ENCODE measurements at regions not wholly inside any gene's neighbourhood (a gene's known extent, or its start where the extent isn't known, plus 50 kb on each side); places are given as distances from the start of the nearest gene placed in this dataset.

DNA sequence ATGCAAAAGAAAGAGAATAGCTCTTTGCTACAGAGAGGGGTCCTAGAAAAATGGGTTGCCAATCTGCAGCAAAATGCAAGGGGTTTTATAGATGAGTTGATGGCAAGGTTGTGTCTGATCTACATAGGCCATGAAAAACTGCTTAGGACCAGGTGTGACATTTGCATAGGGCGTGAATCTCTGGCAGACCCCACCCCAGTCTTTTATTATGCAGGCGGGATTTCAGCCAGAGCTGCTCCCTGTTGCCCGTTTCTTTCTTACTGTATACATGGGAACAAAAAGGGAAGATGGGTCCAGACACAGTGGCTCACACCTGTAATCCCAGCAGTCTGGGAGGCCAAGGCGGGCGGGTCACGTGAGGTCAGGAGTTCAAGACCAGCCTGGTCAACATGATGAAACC is 286.4 kb upstream of the LRRTM4 start:
- no peak overlapping the region for H3K9ac ChIP-seq (ENCODE audit: extremely low read depth, low read length, poor library complexity, severe bottlenecking)
- DNase-seq, result no peak
- no peaks in the 10 kb centered on the region for H3K4me1 ChIP-seq (ENCODE audit: control insufficient read depth, insufficient read depth, low read length)
- Mint-ChIP-seq H3K27ac (no peak overlapping the region), H3K27me3 (ENCODE audit: insufficient read depth) (no peaks in the 10 kb centered on the region), H3K4me1 (peaks cover 4% of the 10 kb centered on the region), H3K36me3 (ENCODE audit: low read depth) (peaks cover 7% of the 10 kb centered on the region), H3K9me3 (peaks cover 32% of the 10 kb centered on the region), H3K4me3 (no peak overlapping the region)
- TF ChIP-seq, protein P1, sequence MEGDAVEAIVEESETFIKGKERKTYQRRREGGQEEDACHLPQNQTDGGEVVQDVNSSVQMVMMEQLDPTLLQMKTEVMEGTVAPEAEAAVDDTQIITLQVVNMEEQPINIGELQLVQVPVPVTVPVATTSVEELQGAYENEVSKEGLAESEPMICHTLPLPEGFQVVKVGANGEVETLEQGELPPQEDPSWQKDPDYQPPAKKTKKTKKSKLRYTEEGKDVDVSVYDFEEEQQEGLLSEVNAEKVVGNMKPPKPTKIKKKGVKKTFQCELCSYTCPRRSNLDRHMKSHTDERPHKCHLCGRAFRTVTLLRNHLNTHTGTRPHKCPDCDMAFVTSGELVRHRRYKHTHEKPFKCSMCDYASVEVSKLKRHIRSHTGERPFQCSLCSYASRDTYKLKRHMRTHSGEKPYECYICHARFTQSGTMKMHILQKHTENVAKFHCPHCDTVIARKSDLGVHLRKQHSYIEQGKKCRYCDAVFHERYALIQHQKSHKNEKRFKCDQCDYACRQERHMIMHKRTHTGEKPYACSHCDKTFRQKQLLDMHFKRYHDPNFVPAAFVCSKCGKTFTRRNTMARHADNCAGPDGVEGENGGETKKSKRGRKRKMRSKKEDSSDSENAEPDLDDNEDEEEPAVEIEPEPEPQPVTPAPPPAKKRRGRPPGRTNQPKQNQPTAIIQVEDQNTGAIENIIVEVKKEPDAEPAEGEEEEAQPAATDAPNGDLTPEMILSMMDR (conservative IDR thresholded peaks at IDR 0.05), result no peak
- H3K4me3 ChIP-seq (ENCODE audit: low read length), result no peak overlapping the region
- H3K9me3 ChIP-seq (ENCODE audit: control insufficient read depth, low read length), result peaks cover 25% of the 10 kb centered on the region
- H3K27me3 ChIP-seq (ENCODE audit: control insufficient read depth, insufficient read depth, low read length, poor library complexity, severe bottlenecking), result no peaks in the 10 kb centered on the region
- H3K36me3 ChIP-seq (ENCODE audit: control insufficient read depth, insufficient read depth, low read length), result no peaks in the 10 kb centered on the region
- 91 to 92% methylated on average over 4 to 6 of the region's 6 CpGs for WGBS, 2 experiments (ENCODE audit: insufficient coverage in 1 of 2, insufficient read length in 1 of 2)
- no peak overlapping the region for H3K27ac ChIP-seq (ENCODE audit: low read depth, low read length)

DNA sequence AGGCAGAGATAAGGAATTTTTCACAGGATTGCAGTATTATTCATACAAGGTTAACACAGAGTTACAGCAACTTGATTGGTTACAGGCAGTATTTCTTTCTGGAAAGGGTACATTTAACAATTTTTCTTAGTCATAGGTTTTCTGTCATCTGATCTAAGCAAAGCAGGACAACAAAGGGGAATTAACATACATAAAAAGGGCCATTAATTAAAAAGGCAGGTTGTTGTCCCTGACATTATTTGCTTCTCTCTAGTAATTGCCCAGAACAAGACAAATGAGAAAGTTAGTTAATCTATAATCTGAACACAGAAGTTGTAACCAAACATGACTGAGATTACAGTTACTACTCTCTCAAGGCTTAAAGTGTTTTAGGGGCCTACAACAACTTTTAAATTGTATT is 291.4 kb upstream of the LRRTM4 start:
- no peaks in the 10 kb centered on the region for H3K27me3 ChIP-seq (ENCODE audit: control insufficient read depth, insufficient read depth, low read length, poor library complexity, severe bottlenecking)
- Mint-ChIP-seq H3K4me1 (peaks cover 6% of the 10 kb centered on the region), H3K36me3 (ENCODE audit: low read depth) (no peaks in the 10 kb centered on the region), H3K27me3 (ENCODE audit: insufficient read depth) (no peaks in the 10 kb centered on the region), H3K9me3 (peaks cover 21% of the 10 kb centered on the region), H3K27ac (no peak overlapping the region), H3K4me3 (no peak overlapping the region)
- no peak overlapping the region for H3K9ac ChIP-seq (ENCODE audit: extremely low read depth, low read length, poor library complexity, severe bottlenecking)
- no peak for DNase-seq
- H3K36me3 ChIP-seq (ENCODE audit: control insufficient read depth, insufficient read depth, low read length), result no peaks in the 10 kb centered on the region
- H3K4me1 ChIP-seq (ENCODE audit: control insufficient read depth, insufficient read depth, low read length), result no peaks in the 10 kb centered on the region
- H3K9me3 ChIP-seq (ENCODE audit: control insufficient read depth, low read length), result peaks cover 3% of the 10 kb centered on the region
- no peak overlapping the region for H3K4me3 ChIP-seq (ENCODE audit: low read length)
- no peak overlapping the region for H3K27ac ChIP-seq (ENCODE audit: low read depth, low read length)
- TF ChIP-seq, protein P1 (conservative IDR thresholded peaks at IDR 0.05), result no peak

DNA sequence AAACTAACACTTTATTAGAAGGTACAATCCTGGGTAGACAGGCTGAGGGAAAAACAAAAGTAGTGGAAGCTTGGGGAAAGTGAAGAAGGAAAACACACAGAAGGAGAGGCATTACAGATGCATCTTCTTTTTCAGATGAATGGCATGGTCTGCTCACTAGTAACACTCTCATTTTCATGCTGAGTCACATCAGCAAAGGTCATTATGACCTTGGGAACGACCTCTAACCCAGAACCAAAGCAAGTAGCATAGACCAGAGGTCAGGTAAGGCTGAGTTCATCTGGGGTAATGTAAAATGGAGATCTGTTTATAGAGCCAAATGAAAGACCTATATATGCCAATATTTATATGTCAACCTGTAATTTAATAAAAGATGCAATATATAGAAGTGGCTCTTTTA is 294.4 kb upstream of the LRRTM4 start:
- H3K4me1 Mint-ChIP-seq, result peaks cover 6% of the 10 kb centered on the region
- Histone ChIP-seq H3K9ac (ENCODE audit: extremely low read depth, low read length, poor library complexity, severe bottlenecking) (no peak overlapping the region), H3K4me3 (ENCODE audit: low read length) (no peak overlapping the region), H3K36me3 (ENCODE audit: control insufficient read depth, insufficient read depth, low read length) (no peaks in the 10 kb centered on the region), H3K27ac (ENCODE audit: low read depth, low read length) (no peak overlapping the region), H3K9me3 (ENCODE audit: control insufficient read depth, low read length) (peaks cover 3% of the 10 kb centered on the region), H3K27me3 (ENCODE audit: control insufficient read depth, insufficient read depth, low read length, poor library complexity, severe bottlenecking) (no peaks in the 10 kb centered on the region), H3K4me1 (ENCODE audit: control insufficient read depth, insufficient read depth, low read length) (no peaks in the 10 kb centered on the region)
- no peaks in the 10 kb centered on the region for H3K36me3 Mint-ChIP-seq (ENCODE audit: low read depth)
- 91% methylated on average over 1 of the region's 1 CpG; no CpG with 5 or more reads in 1 of the 2 experiments for whole genome bisulfite sequencing, 2 experiments (ENCODE audit: insufficient coverage in 1 of 2, insufficient read length in 1 of 2)
- TF ChIP-seq, protein P1 (conservative IDR thresholded peaks at IDR 0.05), result no peak
- no peaks in the 10 kb centered on the region for H3K27me3 Mint-ChIP-seq (ENCODE audit: insufficient read depth)
- H3K9me3 Mint-ChIP-seq, result peaks cover 11% of the 10 kb centered on the region
- H3K4me3 Mint-ChIP-seq, result no peak overlapping the region
- DNase-seq, result no peak
- H3K27ac Mint-ChIP-seq, result no peak overlapping the region
